SK-N-SH treated with all-trans-retinoic acid at 6 μM for 48 hours (cell line): ENCODE measurements at regions not wholly inside any gene's neighbourhood (a gene's known extent, or its start where the extent isn't known, plus 50 kb on each side); places are given as distances from the start of the nearest gene placed in this dataset.

ENCODE experiments used
- ATAC-seq: fragments of 200-7000 bp; cut with Tn5 transposase; 3 replicates; pipeline ENCODE4 v1.9.1; 2020; ENCODE audit warnings: mild to moderate bottlenecking, moderate library complexity
- ARNTL ChIP-seq: fragments of 450-650 bp; formaldehyde crosslinking; IDR thresholded peaks from 2 replicates; pipeline ENCODE4 v1.5.0; 2020; ENCODE audit warnings: low read depth, mild to moderate bottlenecking, moderate library complexity, borderline replicate concordance
- BACH2 ChIP-seq: fragments of 250-450 bp; sonication (Bioruptor Pico); IDR thresholded peaks from 2 replicates; pipeline ENCODE4 v1.9.0; 2021; ENCODE audit warnings: mild to moderate bottlenecking, borderline replicate concordance
- CSDC2 ChIP-seq: fragments of 250-450 bp; sonication (Bioruptor Pico); IDR thresholded peaks from 2 replicates; pipeline ENCODE4 v1.5.0; 2020; ENCODE audit warnings: mild to moderate bottlenecking, moderate library complexity
- ESRRG ChIP-seq: fragments of 250-450 bp; sonication (Bioruptor Pico); IDR thresholded peaks from 2 replicates; pipeline ENCODE4 v1.6.1; 2021; ENCODE audit warnings: mild to moderate bottlenecking
- GLIS3 ChIP-seq: fragments of 250-450 bp; sonication (Bioruptor Pico); IDR thresholded peaks from 2 replicates; pipeline ENCODE4 v1.5.0; 2020; ENCODE audit warnings: mild to moderate bottlenecking, moderate library complexity
- ISL1 ChIP-seq: fragments of 250-450 bp; sonication (Bioruptor Pico); IDR thresholded peaks from 2 replicates; pipeline ENCODE4 v2.1.2; 2022; ENCODE audit warnings: mild to moderate bottlenecking, moderate library complexity
- POU6F1 ChIP-seq: fragments of 250-450 bp; sonication (Bioruptor Pico); IDR thresholded peaks from 2 replicates; pipeline ENCODE4 v1.8.0; 2021; ENCODE audit warnings: low read depth, mild to moderate bottlenecking, moderate library complexity, borderline replicate concordance
- PPARA ChIP-seq: fragments of 250-450 bp; sonication (Bioruptor Pico); IDR thresholded peaks from 2 replicates; pipeline ENCODE4 v1.5.0; 2020; ENCODE audit warnings: mild to moderate bottlenecking, borderline replicate concordance
- RARB ChIP-seq: fragments of 250-450 bp; sonication (Bioruptor Pico); IDR thresholded peaks from 2 replicates; pipeline ENCODE4 v1.8.0; 2021; ENCODE audit warnings: mild to moderate bottlenecking, moderate library complexity
- TCF4 ChIP-seq: fragments of 250-450 bp; sonication (Bioruptor Pico); IDR thresholded peaks from 2 replicates; pipeline ENCODE4 v1.8.0; 2021; ENCODE audit warnings: mild to moderate bottlenecking, moderate library complexity, borderline replicate concordance
- TOX ChIP-seq: fragments of 250-450 bp; sonication (Bioruptor Pico); IDR thresholded peaks from 2 replicates; pipeline ENCODE4 v1.8.0; 2021; ENCODE audit warnings: mild to moderate bottlenecking, moderate library complexity, borderline replicate concordance
- ZC3H10 ChIP-seq: fragments of 250-450 bp; sonication (Bioruptor Pico); IDR thresholded peaks from 2 replicates; pipeline ENCODE4 v1.5.1; 2021; ENCODE audit warnings: mild to moderate bottlenecking, moderate library complexity
- ZFP3 ChIP-seq: fragments of 250-450 bp; sonication (Bioruptor Pico); IDR thresholded peaks from 2 replicates; pipeline ENCODE4 v1.5.0; 2020; ENCODE audit warnings: mild to moderate bottlenecking, moderate library complexity
- ZFP30 ChIP-seq: fragments of 450-650 bp; formaldehyde crosslinking; IDR thresholded peaks from 2 replicates; pipeline ENCODE4 v1.5.0; 2022; ENCODE audit warnings: mild to moderate bottlenecking, moderate library complexity
- ZNF565 ChIP-seq: fragments of 450-650 bp; formaldehyde crosslinking; conservative IDR thresholded peaks from 2 replicates; pipeline ENCODE4 v1.5.0; 2020; ENCODE audit warnings: low read depth, mild to moderate bottlenecking, moderate library complexity
- ZNF70 ChIP-seq: fragments of 450-650 bp; formaldehyde crosslinking; IDR thresholded peaks from 2 replicates; pipeline ENCODE4 v1.5.0; 2020; ENCODE audit warnings: mild to moderate bottlenecking, moderate library complexity
- ZNF8 ChIP-seq: fragments of 450-650 bp; formaldehyde crosslinking; IDR thresholded peaks from 2 replicates; pipeline ENCODE4 v1.5.0; 2020; ENCODE audit warnings: mild to moderate bottlenecking, moderate library complexity
- TF ChIP-seq, protein P1 (sequence below): fragments of 250-450 bp; sonication (Bioruptor Pico); IDR thresholded peaks from 2 replicates; pipeline ENCODE4 v1.5.1; 2020; ENCODE audit warnings: low read depth, mild to moderate bottlenecking, moderate library complexity
- TF ChIP-seq, protein P2 (sequence below): fragments of 250-450 bp; sonication (Bioruptor Pico); IDR thresholded peaks from 2 replicates; pipeline ENCODE4 v1.5.1; 2021; ENCODE audit warnings: mild to moderate bottlenecking, moderate library complexity
- TF ChIP-seq, protein P3 (sequence below): fragments of 250-450 bp; sonication (Bioruptor Pico); IDR thresholded peaks from 2 replicates; pipeline ENCODE4 v1.8.0; 2020; ENCODE audit warnings: mild to moderate bottlenecking, moderate library complexity, borderline replicate concordance

- ATAC-seq: no peak
- TF ChIP-seq ESRRG: no peak
- TF ChIP-seq ZNF70: no peak
- TF ChIP-seq, protein P1, sequence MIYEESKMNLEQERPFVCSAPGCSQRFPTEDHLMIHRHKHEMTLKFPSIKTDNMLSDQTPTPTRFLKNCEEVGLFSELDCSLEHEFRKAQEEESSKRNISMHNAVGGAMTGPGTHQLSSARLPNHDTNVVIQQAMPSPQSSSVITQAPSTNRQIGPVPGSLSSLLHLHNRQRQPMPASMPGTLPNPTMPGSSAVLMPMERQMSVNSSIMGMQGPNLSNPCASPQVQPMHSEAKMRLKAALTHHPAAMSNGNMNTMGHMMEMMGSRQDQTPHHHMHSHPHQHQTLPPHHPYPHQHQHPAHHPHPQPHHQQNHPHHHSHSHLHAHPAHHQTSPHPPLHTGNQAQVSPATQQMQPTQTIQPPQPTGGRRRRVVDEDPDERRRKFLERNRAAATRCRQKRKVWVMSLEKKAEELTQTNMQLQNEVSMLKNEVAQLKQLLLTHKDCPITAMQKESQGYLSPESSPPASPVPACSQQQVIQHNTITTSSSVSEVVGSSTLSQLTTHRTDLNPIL (CRISPR knock-in tag): no peak
- TF ChIP-seq ZC3H10 (CRISPR knock-in tag): no peak
- TF ChIP-seq ZNF8 (CRISPR knock-in tag): no peak
- TF ChIP-seq TCF4 (CRISPR knock-in tag): no peak
- TF ChIP-seq CSDC2 (CRISPR knock-in tag): no peak
- TF ChIP-seq, protein P2, sequence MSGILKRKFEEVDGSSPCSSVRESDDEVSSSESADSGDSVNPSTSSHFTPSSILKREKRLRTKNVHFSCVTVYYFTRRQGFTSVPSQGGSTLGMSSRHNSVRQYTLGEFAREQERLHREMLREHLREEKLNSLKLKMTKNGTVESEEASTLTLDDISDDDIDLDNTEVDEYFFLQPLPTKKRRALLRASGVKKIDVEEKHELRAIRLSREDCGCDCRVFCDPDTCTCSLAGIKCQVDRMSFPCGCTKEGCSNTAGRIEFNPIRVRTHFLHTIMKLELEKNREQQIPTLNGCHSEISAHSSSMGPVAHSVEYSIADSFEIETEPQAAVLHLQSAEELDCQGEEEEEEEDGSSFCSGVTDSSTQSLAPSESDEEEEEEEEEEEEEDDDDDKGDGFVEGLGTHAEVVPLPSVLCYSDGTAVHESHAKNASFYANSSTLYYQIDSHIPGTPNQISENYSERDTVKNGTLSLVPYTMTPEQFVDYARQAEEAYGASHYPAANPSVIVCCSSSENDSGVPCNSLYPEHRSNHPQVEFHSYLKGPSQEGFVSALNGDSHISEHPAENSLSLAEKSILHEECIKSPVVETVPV: no peak
- TF ChIP-seq, protein P3, sequence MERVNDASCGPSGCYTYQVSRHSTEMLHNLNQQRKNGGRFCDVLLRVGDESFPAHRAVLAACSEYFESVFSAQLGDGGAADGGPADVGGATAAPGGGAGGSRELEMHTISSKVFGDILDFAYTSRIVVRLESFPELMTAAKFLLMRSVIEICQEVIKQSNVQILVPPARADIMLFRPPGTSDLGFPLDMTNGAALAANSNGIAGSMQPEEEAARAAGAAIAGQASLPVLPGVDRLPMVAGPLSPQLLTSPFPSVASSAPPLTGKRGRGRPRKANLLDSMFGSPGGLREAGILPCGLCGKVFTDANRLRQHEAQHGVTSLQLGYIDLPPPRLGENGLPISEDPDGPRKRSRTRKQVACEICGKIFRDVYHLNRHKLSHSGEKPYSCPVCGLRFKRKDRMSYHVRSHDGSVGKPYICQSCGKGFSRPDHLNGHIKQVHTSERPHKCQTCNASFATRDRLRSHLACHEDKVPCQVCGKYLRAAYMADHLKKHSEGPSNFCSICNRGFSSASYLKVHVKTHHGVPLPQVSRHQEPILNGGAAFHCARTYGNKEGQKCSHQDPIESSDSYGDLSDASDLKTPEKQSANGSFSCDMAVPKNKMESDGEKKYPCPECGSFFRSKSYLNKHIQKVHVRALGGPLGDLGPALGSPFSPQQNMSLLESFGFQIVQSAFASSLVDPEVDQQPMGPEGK: no peak
- TF ChIP-seq GLIS3 (CRISPR knock-in tag): no peak
- TF ChIP-seq POU6F1: no peak
- no peak for TF ChIP-seq BACH2
- no peak for TF ChIP-seq ZNF565
- no peak for TF ChIP-seq ZFP30 (CRISPR knock-in tag)
- TF ChIP-seq, all 23 proteins: peak for 0
These were observed 592.1 kb downstream of the TLE1 start for GRCh38 chr9:81097131-81097847.

DNA sequence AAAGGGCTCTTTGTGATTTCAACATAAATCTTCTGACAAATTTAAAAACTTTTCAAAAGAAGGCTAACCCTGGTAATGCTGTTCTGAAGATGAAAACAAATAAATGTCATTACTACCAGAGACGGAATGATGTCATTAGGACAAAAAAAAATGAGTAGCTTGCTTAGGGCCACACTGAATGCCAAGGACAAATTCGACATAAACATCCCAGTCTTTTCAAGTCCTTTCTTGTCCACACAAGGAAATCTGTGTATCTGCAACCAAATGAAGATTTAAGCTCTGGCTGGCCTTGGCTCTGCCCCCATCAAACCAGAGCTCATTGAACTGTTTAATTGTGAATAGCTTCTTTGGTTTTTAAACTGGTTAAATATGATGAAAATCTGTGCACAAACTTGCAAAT lies 592.7 kb downstream of the TLE1 start:
- ATAC-seq: no peak
- no peak for TF ChIP-seq ZNF8 (CRISPR knock-in tag)
- TF ChIP-seq ZNF70: no peak
- TF ChIP-seq TCF4 (CRISPR knock-in tag): no peak
- no peak for TF ChIP-seq ISL1 (CRISPR knock-in tag)
- no peak for TF ChIP-seq GLIS3 (CRISPR knock-in tag)
- no peak for TF ChIP-seq TOX
- TF ChIP-seq ZFP3 (CRISPR knock-in tag): no peak
- TF ChIP-seq PPARA (CRISPR knock-in tag): no peak
- no peak for TF ChIP-seq ARNTL (CRISPR knock-in tag)
- TF ChIP-seq BACH2: no peak
- TF ChIP-seq, protein P3: no peak
- no peak for TF ChIP-seq ZFP30 (CRISPR knock-in tag)
- TF ChIP-seq ZC3H10 (CRISPR knock-in tag): no peak
- TF ChIP-seq POU6F1: no peak
- TF ChIP-seq RARB: no peak
- TF ChIP-seq, protein P1 (CRISPR knock-in tag): no peak
